Right ventricle myocardium inferior (tissue), 1 donor: ENCODE measurements at regions not wholly inside any gene's neighbourhood (a gene's known extent, or its start where the extent isn't known, plus 50 kb on each side); places are given as distances from the start of the nearest gene placed in this dataset.

ENCODE experiments used
- ATAC-seq: fragments of 200-7000 bp; cut with Tn5 transposase; one replicate; pipeline ENCODE4 v1.9.1; 2020; ENCODE audit warnings: mild to moderate bottlenecking, moderate library complexity
- DNase-seq: peaks from one replicate; pipeline ENCODE4 v3.0.0; 2021; ENCODE audit errors: missing footprints
- intact Hi-C: fragments of 100-400 bp; cut with DNase I; formaldehyde crosslinking; loops from one replicate; pipeline ENCODE4 v1.11.0; 2022
- donor health status: DM: no; HTN: yes; CAD: no; lungs with severe emphysema.

- ATAC-seq, result no peak
- DNase-seq, result no peak
- intact Hi-C loops, result no loop called here
Observed at GRCh38 chr11:92364177-92364576, 139.6 kb downstream of the FAT3 start.

GRCh38 chr11:92376146-92376599 lies 151.6 kb downstream of the FAT3 start:
- ATAC-seq (no peak), DNase-seq (no peak)
- intact Hi-C loops, result no loop called here

DNA sequence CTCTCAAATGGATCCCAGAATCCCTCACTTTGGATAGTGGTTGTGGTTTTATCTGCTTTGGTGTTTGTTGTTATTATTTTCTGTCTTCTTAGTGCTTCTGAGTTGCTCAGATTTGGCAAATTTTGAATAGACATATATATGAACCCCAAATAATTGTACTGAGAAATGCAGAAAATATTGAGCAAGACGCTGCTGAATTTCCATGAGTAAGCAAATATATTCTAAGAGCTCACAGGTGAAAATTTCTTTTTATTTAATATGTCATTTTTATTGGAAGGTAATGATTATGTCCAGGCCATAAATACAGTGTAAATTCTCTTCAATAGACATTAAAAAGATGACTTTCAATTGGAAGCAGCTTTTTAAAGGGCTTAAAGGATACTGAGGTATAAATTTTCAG lies 152.1 kb downstream of the FAT3 start:
- no peak for DNase-seq
- intact Hi-C loops, result no loop called here

DNA sequence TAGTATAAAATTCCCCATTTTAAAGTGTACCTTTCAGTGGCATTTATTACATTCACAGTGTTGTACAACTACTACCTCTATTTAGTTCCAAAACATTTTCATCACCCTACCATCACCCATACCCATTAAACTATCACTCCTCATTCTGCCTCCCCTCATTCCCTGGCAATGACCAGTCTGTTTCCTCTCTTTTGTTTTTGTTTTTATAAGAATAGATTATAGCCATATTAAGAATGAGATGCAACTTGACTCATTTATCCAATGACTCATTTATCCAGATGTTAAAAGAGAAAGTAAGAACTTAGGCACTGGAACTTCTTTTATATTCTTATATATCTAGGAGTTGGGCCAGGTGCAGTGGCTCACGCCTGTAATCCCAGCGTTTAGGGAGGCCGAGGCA lies 156.3 kb downstream of the FAT3 start:
- ATAC-seq, result no peak

More for the DNA sequence above, 152.1 kb downstream of the FAT3 start:
- no peak for ATAC-seq

GRCh38 chr11:92382311-92382710 lies 157.7 kb downstream of the FAT3 start:
- no peak for DNase-seq
- ATAC-seq, result no peak
- intact Hi-C loops, result no loop called here

More for the DNA sequence above, 156.3 kb downstream of the FAT3 start:
- intact Hi-C loops, result no loop called here
- DNase-seq, result no peak

DNA sequence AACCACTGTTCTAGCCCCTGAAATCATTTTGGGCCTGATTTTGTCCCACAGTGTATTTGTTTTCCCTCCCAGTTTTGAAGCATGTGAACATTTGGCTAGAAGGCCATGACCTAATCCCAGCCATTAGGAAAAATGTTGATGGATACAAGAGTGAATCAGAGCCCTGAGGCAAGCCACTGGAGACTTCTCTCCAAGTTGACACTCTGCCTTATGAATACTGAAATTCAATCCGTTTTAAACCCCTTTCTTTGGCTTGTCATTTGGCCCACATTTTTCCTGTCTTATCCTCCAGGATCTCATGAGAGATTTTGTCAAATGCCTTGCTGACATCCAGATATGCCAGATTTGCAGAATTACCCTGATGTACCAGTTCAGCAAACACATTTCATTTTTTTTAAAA lies 158.8 kb downstream of the FAT3 start:
- DNase-seq (no peak), ATAC-seq (no peak)
- intact Hi-C loops, result no loop called here

- ATAC-seq, result no peak
- intact Hi-C loops, result no loop called here
- no peak for DNase-seq
Observed at GRCh38 chr11:92384358-92384757, 159.7 kb downstream of the FAT3 start.

DNA sequence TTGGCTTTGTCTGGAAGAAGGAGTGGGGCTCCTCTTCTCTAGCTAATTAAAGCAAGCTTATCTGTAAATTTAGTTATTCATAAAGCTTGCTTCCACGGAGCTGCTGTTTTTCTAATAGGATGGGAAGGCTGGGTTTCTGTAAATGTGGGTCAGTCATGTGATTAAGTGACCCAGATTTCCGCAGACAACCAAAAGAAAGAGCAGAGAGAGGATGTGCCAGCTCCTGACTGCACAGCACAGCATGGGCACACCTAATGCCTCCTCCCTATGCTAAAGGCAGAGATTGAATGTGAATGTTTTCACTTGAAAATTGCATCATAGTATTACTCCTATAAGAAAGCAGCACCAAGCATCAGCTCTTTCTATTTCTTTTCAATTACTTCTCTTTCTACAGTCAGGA lies 160.2 kb downstream of the FAT3 start:
- no peak for ATAC-seq
- intact Hi-C loops, result no loop called here

GRCh38 chr11:92386577-92386976 lies 162.0 kb downstream of the FAT3 start:
- ATAC-seq (no peak), DNase-seq (no peak)
- intact Hi-C loops, result no loop called here

More for the DNA sequence above, 160.2 kb downstream of the FAT3 start:
- DNase-seq, result no peak

- ATAC-seq (no peak), DNase-seq (no peak)
- intact Hi-C loops, result no loop called here
Observed at GRCh38 chr11:92387859-92388258, 163.2 kb downstream of the FAT3 start.

GRCh38 chr11:92388380-92388779 lies 163.8 kb downstream of the FAT3 start:
- DNase-seq (no peak), ATAC-seq (no peak)
- intact Hi-C loops, result no loop called here

DNA sequence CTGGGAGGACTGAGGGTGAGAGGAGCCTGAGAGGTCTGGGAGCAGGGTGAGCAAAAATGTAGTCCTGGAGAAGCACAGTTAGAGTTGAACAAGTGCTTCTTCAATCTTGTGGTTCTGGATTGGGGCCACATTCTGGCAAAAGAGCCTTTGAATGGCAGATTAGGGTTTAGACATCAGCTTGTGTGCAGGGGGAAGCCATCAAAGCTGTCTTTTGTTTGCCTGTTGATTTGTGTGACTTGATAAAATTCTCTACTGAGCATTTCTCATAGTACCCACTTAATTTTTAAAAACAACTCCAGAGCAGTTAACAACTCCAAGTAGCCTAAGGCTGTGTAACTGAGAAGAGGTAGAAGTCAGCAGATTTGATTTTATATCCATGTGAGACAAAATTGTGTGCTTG lies 166.2 kb downstream of the FAT3 start:
- DNase-seq (no peak), ATAC-seq (no peak)
- intact Hi-C loops, result no loop called here

DNA sequence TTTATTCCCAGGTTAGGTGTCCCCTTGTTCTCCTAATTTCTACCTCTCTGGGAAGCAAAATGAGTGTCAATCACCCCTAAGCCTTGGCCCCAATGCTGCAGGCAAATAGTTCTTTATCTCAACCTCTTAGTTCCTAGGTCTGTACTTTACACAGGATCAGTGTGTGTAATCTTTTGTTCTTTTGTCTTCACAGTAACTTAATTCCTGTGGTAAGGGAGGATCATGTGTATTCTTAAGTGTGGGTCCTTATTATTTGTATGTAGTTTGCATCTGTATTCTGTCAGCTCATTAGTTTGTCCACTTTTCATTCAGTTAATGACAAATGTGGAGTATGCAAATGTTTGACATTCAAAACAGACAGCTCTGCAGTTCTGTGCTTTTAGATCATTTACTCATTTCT lies 166.7 kb downstream of the FAT3 start:
- no peak for DNase-seq
- intact Hi-C loops, result no loop called here

GRCh38 chr11:92391808-92392207 lies 167.2 kb downstream of the FAT3 start:
- no peak for DNase-seq
- ATAC-seq, result no peak
- intact Hi-C loops, result no loop called here

More for the DNA sequence above, 166.7 kb downstream of the FAT3 start:
- ATAC-seq, result no peak

DNA sequence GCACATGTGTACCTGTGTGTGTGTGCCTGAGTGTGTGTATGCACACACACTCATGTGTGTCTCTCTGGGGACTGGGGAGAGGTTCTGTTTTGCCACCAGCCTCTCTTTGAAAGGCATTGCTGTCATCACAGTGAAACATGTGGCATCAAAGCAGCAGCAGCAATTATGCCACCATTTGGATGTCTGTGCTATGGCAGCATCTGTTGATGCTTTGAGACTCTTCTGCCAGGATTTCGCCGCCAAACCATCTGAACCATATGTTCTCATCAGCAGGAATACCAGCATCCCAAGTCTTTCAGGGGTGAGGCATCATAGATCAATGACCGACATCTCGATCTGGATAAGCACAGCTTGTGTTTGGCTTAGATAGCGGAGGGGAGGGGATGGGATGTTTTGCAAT lies 168.6 kb downstream of the FAT3 start:
- DNase-seq, result no peak
- no peak for ATAC-seq
- intact Hi-C loops, result no loop called here

- DNase-seq, result no peak
- intact Hi-C loops, result no loop called here
- ATAC-seq, result no peak
Observed at GRCh38 chr11:92396133-92396532, 171.5 kb downstream of the FAT3 start.

DNA sequence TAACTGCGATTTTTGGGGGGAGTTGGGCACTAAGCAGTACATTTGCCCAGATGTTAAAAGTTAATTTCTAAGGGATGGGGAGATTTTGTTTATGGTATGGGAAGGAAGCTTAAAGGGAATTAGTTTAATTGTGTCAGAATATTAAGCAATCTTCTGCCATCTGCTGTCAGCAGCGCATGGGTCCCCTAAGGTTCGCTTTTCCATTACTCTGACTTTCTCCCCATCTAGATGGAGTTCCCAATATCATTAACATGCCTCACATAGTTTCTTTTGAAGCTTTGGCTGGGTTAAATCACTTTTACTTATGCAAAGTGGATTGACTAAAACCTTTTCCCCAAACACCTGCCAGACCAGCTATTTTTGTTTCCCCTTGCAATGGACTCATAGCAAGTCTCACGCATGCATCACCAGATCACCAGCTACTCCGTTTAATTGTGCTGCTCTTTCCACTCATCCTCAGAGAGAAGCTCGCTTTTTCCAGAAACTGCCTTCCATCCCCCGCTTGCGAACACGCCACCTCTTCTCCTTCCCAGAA lies 172.7 kb downstream of the FAT3 start:
- no peak for DNase-seq
- intact Hi-C loops, result no loop called here

GRCh38 chr11:92399705-92400104 lies 175.1 kb downstream of the FAT3 start:
- intact Hi-C loops, result no loop called here
- ATAC-seq (no peak), DNase-seq (no peak)

More for the DNA sequence above, 172.7 kb downstream of the FAT3 start:
- no peak for ATAC-seq

DNA sequence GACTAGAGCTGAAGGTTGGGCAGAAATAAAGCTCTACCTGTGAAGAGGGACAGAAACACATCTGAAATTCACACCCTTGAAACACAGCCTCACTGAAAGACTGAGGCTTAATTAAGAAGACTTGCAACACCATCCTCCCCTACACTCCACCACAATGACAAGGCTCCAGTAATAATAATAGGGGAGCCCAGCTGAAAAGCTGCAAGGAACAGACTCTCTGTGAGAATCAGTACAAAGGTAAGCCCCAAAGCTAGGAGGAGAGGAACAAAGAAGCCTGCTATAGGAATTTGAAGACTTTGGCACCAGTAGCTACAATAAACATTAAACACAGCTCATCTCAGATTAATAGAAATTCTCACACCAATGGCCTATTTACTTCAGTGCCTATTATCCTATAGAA lies 176.9 kb downstream of the FAT3 start:
- intact Hi-C loops, result no loop called here
- DNase-seq (no peak), ATAC-seq (no peak)

DNA sequence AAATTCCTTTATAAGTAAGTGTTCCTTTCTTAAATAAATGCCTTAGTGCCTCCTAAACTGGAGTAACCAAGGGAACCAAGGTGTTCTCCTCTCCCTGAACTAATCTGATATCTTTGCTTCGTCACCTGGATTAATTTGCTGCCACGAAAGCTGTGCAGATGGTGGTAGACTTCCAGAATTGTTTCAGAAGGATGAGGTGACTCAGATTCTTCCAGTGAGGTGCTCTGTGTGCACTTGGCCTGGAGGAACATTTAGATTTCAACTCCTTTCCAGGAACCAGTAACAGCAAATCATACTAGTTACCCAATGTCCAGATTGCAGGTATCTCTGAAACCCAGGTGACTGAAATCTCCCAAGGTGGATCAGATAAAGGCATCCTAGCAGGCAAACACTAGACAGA lies 181.9 kb downstream of the FAT3 start:
- DNase-seq (no peak), ATAC-seq (no peak)
- intact Hi-C loops, result no loop called here

DNA sequence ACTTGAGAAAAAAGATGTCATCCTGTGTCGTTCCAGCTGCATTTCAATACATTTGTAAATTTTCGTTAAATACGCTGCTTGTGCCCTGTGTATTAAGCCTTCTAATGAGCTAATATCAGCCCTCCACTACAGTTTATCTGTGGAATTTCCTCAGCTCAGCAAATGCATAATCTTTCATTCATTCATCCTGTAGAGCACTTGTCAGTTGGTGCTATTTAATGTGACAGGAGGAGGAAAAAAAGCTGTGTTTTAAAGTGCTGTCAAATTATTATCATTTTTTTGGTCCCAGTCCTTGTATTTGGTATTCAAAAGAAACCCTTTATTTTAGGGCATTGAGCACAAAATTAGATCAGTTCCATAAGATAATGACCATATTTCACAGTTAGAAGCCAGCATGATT lies 184.7 kb downstream of the FAT3 start:
- intact Hi-C loops, result no loop called here
- DNase-seq (no peak), ATAC-seq (no peak)
